ENCODE measurements at regions not wholly inside any gene's neighbourhood (a gene's known extent, or its start where the extent isn't known, plus 50 kb on each side); places are given as distances from the start of the nearest gene placed in this dataset.

GRCh38 chr6:122042380-122042779, 357.1 kb upstream of the HSF2 start:
- ChIA-PET CTCF (ENCODE audit: low intra/inter-chr PET ratio, low total read pairs) (no interaction called here), POLR2A (no interaction called here)
- ATAC-seq (no peak), FAIRE-seq (no peak), DNase-seq (ENCODE audit: low spot score) (no peak)
- WGBS (ENCODE audit: low lambda C conversion rate) = 5% methylated on average over 3 of the region's 3 CpGs
- intact Hi-C loops (cut with micrococcal nuclease; ENCODE audit: unreplicated experiment) (no loop called here), in situ Hi-C loops (cut with HindIII; ENCODE audit: extremely low pct_ligation_motif_present, low pct_unique_long_range_greater_than_20kb) (no loop called here)
- Histone ChIP-seq H3K9ac (ENCODE audit: insufficient read depth, low read depth, low read length) (no peak overlapping the region), H3K9me3 (ENCODE audit: low read length) (no peaks in the 10 kb centered on the region), H3K27me3 (ENCODE audit: control insufficient read depth in 1 of 2, insufficient read depth in 2 of 2, low read length in 2 of 2) (no peaks in the 10 kb centered on the region), H4K20me1 (ENCODE audit: insufficient read depth, low read length) (no peaks in the 10 kb centered on the region), H2AFZ (ENCODE audit: low read length) (no peak overlapping the region), H3K36me3 (replicated peaks in 1 of 2; ENCODE audit: control insufficient read depth in 1 of 2, insufficient read depth in 2 of 2, low read length in 2 of 2) (no peaks in the 10 kb centered on the region), H3K27ac (ENCODE audit: extremely low read length, insufficient read depth, low read length) (no peak overlapping the region), H3K4me2 (ENCODE audit: low read depth, low read length) (no peak overlapping the region), H3K4me3 (replicated peaks in 1 of 3; ENCODE audit: insufficient read depth in 1 of 3, low read depth in 2 of 3, low read length in 3 of 3) (no peak overlapping the region), H3K4me1 (ENCODE audit: insufficient read depth, low read length) (no peaks in the 10 kb centered on the region), H3K79me2 (ENCODE audit: insufficient read depth, low read length) (no peaks in the 10 kb centered on the region)
- BruUV-seq (replicated peaks) = no TSS peak
- TF ChIP-seq TCF7L2 (IDR thresholded peaks at IDR 0.05; ENCODE audit: low read depth, low read length) (no peak), RFX3 (CRISPR knock-in tag; IDR thresholded peaks at IDR 0.05) (no peak), ZBTB38 (CRISPR knock-in tag; IDR thresholded peaks at IDR 0.05) (no peak), ZNF234 (CRISPR knock-in tag; conservative IDR thresholded peaks at IDR 0.05) (no peak), ATF4 (CRISPR knock-in tag; IDR thresholded peaks at IDR 0.05) (no peak), E2F2 (CRISPR knock-in tag; IDR thresholded peaks at IDR 0.05; ENCODE audit: borderline replicate concordance) (no peak), ZNF281 (CRISPR knock-in tag; IDR thresholded peaks at IDR 0.05; ENCODE audit: borderline replicate concordance) (no peak), TBL1XR1 (IDR thresholded peaks at IDR 0.05; ENCODE audit: borderline replicate concordance, low read length, partially characterized antibody) (no peak), GATAD2A (CRISPR knock-in tag; IDR thresholded peaks at IDR 0.05) (no peak), LBX2 (CRISPR knock-in tag; IDR thresholded peaks at IDR 0.05; ENCODE audit: borderline replicate concordance) (no peak), ZNF17 (CRISPR knock-in tag; IDR thresholded peaks at IDR 0.05) (no peak), KDM6A (CRISPR knock-in tag; IDR thresholded peaks at IDR 0.05; ENCODE audit: low read depth) (no peak), GLMP (CRISPR knock-in tag; IDR thresholded peaks at IDR 0.05; ENCODE audit: borderline replicate concordance) (no peak), ARID4A (CRISPR knock-in tag; IDR thresholded peaks at IDR 0.05; ENCODE audit: borderline replicate concordance) (no peak)
